ENCODE measurements at regions not wholly inside any gene's neighbourhood (a gene's known extent, or its start where the extent isn't known, plus 50 kb on each side); places are given as distances from the start of the nearest gene placed in this dataset.

DNA sequence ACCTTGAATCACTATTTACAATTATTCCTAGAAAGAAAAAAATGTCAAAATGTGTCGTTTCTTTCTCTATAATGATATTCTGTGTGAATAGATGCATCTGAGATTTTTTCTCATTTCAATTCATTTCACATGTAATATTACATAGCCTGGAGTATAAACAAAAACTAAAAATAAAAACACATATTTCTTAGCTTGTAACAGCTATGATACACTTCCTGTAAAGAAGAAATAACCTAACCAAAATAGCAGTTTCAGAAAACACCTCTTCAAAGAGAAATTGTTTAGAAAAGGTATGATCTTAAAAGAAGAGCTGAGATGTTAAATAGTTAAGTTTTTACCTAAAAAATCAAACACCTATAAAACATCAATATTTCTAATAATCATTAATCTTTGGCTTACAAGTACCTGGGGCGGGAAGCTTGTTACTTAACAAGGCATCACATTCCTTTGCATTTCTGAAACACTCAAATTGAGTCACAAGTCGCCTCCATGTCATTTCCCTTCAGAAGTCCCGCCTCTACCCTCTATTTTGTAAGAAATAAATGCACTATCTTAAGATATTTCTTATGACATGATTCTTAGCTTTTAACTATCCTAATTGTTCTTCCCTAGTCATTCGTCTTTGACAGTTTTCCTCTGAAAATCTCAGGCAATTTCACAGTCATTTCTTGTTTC, 76.5 kb downstream of the PCDH18 start:
- intact Hi-C loops (cut with micrococcal nuclease; ENCODE audit: unreplicated experiment) = no loop called here
- TF ChIP-seq EZH2 (IDR thresholded peaks at IDR 0.05; ENCODE audit: borderline replicate concordance, low read depth, low read length, poor library complexity, severe bottlenecking) = no peak
- TF ChIP-seq, protein P1, sequence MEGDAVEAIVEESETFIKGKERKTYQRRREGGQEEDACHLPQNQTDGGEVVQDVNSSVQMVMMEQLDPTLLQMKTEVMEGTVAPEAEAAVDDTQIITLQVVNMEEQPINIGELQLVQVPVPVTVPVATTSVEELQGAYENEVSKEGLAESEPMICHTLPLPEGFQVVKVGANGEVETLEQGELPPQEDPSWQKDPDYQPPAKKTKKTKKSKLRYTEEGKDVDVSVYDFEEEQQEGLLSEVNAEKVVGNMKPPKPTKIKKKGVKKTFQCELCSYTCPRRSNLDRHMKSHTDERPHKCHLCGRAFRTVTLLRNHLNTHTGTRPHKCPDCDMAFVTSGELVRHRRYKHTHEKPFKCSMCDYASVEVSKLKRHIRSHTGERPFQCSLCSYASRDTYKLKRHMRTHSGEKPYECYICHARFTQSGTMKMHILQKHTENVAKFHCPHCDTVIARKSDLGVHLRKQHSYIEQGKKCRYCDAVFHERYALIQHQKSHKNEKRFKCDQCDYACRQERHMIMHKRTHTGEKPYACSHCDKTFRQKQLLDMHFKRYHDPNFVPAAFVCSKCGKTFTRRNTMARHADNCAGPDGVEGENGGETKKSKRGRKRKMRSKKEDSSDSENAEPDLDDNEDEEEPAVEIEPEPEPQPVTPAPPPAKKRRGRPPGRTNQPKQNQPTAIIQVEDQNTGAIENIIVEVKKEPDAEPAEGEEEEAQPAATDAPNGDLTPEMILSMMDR (conservative IDR thresholded peaks at IDR 0.05; ENCODE audit: low read depth, low read length) = no peak
- CTCF ChIA-PET = no interaction called here
- no peaks in the 10 kb centered on the region for H3K4me1 ChIP-seq (ENCODE audit: insufficient read depth, low read length, poor library complexity, severe bottlenecking)
- H3K27ac ChIP-seq (ENCODE audit: low read depth, low read length, poor library complexity, severe bottlenecking) = no peak overlapping the region
- no peaks in the 10 kb centered on the region for H3K36me3 ChIP-seq (ENCODE audit: insufficient read depth, low read length, poor library complexity, severe bottlenecking)
- DNase-seq (ENCODE audit: low spot score) = no peak
- BruUV-seq (replicated peaks) = no TSS peak
- H3K9me3 ChIP-seq (ENCODE audit: low read depth, low read length, poor library complexity, severe bottlenecking) = no peaks in the 10 kb centered on the region
- POLR2A ChIA-PET (ENCODE audit: low non-redundant PET) = no interaction called here
- H3K4me3 ChIP-seq (ENCODE audit: low read depth, low read length, poor library complexity, severe bottlenecking) = no peak overlapping the region
- no peaks in the 10 kb centered on the region for H3K27me3 ChIP-seq (replicated peaks; ENCODE audit: insufficient read depth, low read depth, low read length, poor library complexity)

DNA sequence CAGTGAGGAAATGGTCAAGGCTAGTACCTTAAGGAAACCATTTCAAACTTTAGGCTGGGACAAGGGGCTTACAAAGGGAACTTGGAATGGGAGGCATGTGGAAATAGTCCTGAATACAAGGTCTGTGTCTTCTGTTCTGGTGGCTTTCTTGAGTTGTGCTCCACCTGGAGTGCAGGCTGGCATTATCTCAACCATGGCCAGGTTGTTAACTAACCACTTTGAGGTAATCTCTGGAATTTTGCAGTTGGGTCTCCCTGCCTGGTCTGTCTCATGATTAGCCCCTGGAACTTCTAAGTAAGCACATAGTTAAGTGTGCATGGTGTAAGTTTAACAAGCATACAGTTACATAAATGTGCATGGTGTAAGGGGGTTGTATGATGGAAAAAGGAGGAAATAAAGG, 77.5 kb downstream of the PCDH18 start:
- Histone ChIP-seq H3K9me3 (ENCODE audit: low read depth, low read length, poor library complexity, severe bottlenecking) (no peaks in the 10 kb centered on the region), H3K4me1 (ENCODE audit: insufficient read depth, low read length, poor library complexity, severe bottlenecking) (no peaks in the 10 kb centered on the region), H3K4me3 (ENCODE audit: low read depth, low read length, poor library complexity, severe bottlenecking) (no peak overlapping the region), H3K36me3 (ENCODE audit: insufficient read depth, low read length, poor library complexity, severe bottlenecking) (no peaks in the 10 kb centered on the region), H3K27me3 (replicated peaks; ENCODE audit: insufficient read depth, low read depth, low read length, poor library complexity) (no peaks in the 10 kb centered on the region), H3K27ac (ENCODE audit: low read depth, low read length, poor library complexity, severe bottlenecking) (no peak overlapping the region)
- intact Hi-C loops (cut with micrococcal nuclease; ENCODE audit: unreplicated experiment) = no loop called here
- TF ChIP-seq EZH2 (IDR thresholded peaks at IDR 0.05; ENCODE audit: borderline replicate concordance, low read depth, low read length, poor library complexity, severe bottlenecking) = no peak
- TF ChIP-seq, protein P1 (conservative IDR thresholded peaks at IDR 0.05; ENCODE audit: low read depth, low read length) = no peak
- POLR2A ChIA-PET (ENCODE audit: low non-redundant PET) = interaction anchor here (0.7 kb wide), 1 partner anchor 20 kb away, joined by 3 read pairs; no protein-coding TSS in a partner anchor
- CTCF ChIA-PET = no interaction called here
- no peak for DNase-seq (ENCODE audit: low spot score)
- BruUV-seq (replicated peaks) = no TSS peak

DNA sequence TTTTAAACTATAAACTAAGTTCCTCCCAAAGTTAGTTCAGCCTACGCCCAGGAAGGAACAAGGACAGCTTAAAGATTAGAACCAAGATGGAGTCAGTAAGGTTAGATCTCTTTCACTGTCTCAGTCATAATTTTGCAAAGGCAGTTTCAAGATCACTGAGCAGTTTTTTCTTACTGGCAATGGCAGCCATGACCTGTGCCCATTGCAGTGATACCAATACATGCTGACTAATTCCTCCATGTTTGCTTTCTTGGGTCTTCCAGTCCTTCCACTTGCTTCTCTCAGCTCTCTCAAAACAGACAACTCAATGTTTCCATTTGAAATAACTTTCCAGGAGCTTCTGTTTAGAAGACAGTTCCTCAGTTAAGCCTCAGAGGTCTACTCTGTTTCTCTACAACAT, 79.5 kb downstream of the PCDH18 start:
- no peak for DNase-seq (ENCODE audit: low spot score)
- BruUV-seq (replicated peaks) = no TSS peak
- Histone ChIP-seq H3K4me1 (ENCODE audit: insufficient read depth, low read length, poor library complexity, severe bottlenecking) (no peaks in the 10 kb centered on the region), H3K36me3 (ENCODE audit: insufficient read depth, low read length, poor library complexity, severe bottlenecking) (no peaks in the 10 kb centered on the region), H3K27ac (ENCODE audit: low read depth, low read length, poor library complexity, severe bottlenecking) (no peak overlapping the region), H3K9me3 (ENCODE audit: low read depth, low read length, poor library complexity, severe bottlenecking) (no peaks in the 10 kb centered on the region), H3K4me3 (ENCODE audit: low read depth, low read length, poor library complexity, severe bottlenecking) (no peak overlapping the region), H3K27me3 (replicated peaks; ENCODE audit: insufficient read depth, low read depth, low read length, poor library complexity) (no peaks in the 10 kb centered on the region)
- ChIA-PET CTCF (no interaction called here), POLR2A (ENCODE audit: low non-redundant PET) (no interaction called here)
- intact Hi-C loops (cut with micrococcal nuclease; ENCODE audit: unreplicated experiment) = no loop called here
- no peak for TF ChIP-seq EZH2 (IDR thresholded peaks at IDR 0.05; ENCODE audit: borderline replicate concordance, low read depth, low read length, poor library complexity, severe bottlenecking)
- TF ChIP-seq, protein P1 (conservative IDR thresholded peaks at IDR 0.05; ENCODE audit: low read depth, low read length) = no peak

All from A673 (cell line).